ENCODE measurements at regions not wholly inside any gene's neighbourhood (a gene's known extent, or its start where the extent isn't known, plus 50 kb on each side); places are given as distances from the start of the nearest gene placed in this dataset.

DNA sequence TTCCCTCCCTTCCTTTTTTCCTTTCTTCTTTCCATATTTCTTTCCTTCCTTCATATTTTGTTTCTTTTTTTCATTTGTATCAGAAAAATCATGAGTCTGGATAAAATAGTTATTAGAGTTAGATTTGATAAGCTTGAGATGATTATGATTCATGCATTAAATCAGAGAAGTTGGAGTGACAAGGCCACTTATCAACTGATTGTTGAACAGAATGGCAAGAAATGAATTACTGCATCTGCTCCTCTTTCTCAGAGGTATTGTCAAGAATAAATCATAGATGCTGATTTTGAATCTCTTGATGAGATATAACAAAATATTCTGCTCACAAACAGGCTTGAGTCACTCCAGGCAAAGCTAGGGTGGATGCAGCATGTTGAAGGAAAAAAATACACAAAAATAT, 54.6 kb upstream of the ANO5 start:
- no peaks in the 10 kb centered on the region for H3K4me1 Mint-ChIP-seq
- no peak for DNase-seq
- ChIA-PET POLR2A (no interaction called here), CTCF (no interaction called here)
- no peak overlapping the region for H3K4me3 Mint-ChIP-seq
- no peaks in the 10 kb centered on the region for H3K27me3 ChIP-seq (ENCODE audit: insufficient read depth, low read length, poor library complexity, severe bottlenecking)
- no peak overlapping the region for H3K4me3 ChIP-seq (ENCODE audit: low read length)
- H3K27ac Mint-ChIP-seq: no peak overlapping the region
- H3K36me3 ChIP-seq (ENCODE audit: insufficient read depth, low read length): no peaks in the 10 kb centered on the region
- H3K27me3 Mint-ChIP-seq: peaks cover 0 to 2% of the 10 kb centered on the region in 2 donors
- H3K4me1 ChIP-seq (ENCODE audit: insufficient read depth, low read length): no peaks in the 10 kb centered on the region
- no peak overlapping the region for H3K27ac ChIP-seq (ENCODE audit: low read depth, low read length)
- H3K9me3 ChIP-seq (ENCODE audit: low read length): no peaks in the 10 kb centered on the region
- no peaks in the 10 kb centered on the region for H3K36me3 Mint-ChIP-seq
- H3K9me3 Mint-ChIP-seq: peaks cover 3 to 18% (median 6%) of the 10 kb centered on the region in 5 donors

Measured in CD8-positive, alpha-beta memory T cell (primary cell).